HG03460 (cell line): ENCODE measurements at regions not wholly inside any gene's neighbourhood (a gene's known extent, or its start where the extent isn't known, plus 50 kb on each side); places are given as distances from the start of the nearest gene placed in this dataset.
"Not testable (repeated sequence)": the region's sequence is repeated elsewhere in the genome, so short reads cannot be mapped to it uniquely, and the experiment has no call there.

Experiments used
- ATAC-seq: cut with Tn5 transposase; IDR thresholded peaks from one replicate; pipeline ENCODE4 v1.9.1; 2021; ENCODE audit not compliant: unreplicated experiment

DNA sequence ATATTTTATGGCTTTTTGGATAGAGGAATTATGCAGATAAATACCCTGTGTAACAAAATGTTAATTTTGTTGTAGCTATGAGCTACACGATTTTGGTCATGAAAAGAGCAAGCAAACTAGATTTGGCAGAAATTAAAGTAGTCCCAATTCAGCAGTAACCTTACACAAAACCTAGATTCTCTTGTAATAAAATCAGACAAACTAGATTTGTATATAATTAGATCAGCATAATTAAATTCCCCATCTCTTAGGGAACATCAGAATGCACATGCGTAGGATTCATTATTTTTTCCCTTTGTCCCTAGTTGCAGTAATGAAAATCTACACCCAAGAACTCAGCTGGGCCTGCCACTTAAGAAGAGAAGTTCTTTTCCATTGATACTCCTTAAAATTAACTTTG, 1879.2 kb upstream of the CDH9 start:
- no peak for ATAC-seq

GRCh38 chr5:28914297-28914696, 1875.9 kb upstream of the CDH9 start:
- ATAC-seq: no peak

DNA sequence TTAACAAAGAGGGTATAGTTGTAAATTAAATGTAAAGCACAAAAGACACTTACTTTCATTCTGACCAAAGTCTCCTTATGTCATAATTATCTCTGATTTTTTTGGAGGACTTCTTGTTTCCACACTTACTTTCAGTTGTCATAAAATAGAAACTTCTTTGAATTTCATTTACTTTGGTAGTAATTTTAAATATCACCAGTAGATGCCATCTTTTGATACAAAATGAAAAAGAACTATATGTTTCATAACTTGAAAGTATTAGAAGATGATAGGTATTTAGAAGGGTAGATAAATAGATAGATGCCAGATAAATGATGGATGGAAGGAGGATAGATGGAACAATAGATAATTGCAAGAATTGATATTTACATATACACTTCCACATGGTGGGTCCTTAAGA, 1865.3 kb upstream of the CDH9 start:
- ATAC-seq: no peak

- ATAC-seq: no peak
Observed at GRCh38 chr5:28896949-28897348, 1858.6 kb upstream of the CDH9 start.

DNA sequence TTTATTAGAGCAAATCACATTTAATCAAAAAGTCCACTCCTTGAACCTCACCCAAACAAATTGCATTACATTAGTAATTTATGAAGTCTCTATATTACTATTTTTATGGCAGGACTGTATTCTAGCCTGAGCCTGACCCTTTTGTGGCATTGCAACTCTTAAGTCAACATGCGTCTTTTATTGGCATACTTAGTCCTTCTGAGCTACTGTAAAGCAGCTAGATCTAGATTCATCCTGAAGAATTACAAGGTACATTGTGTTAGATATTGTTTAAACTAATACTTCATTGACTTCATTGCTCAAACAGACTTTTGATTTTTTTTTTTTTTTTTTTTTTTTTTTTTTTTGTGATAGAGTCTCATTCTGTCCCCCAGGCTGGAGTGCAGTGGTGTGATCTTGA, 1842.5 kb upstream of the CDH9 start:
- no peak for ATAC-seq

- ATAC-seq: no peak
Observed at GRCh38 chr5:28877050-28877449, 1838.7 kb upstream of the CDH9 start.

DNA sequence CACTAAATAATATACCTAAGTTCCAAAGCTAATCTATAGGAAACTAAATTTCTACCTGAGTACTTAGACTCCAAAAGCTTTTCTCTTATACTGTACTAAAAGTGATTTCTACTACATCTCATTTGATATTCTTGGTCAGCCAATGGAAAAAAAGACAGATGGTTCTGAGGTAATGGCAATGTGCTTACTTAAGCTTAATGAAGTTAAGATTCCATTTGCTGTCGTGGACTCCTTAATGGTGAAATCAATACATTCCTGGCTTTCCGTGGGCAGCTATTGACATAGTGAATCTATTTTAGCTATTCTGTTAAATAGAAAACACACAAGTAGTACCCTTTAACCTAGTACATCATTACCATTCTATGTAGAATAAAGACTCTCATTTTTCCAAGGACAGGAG, 1825.6 kb upstream of the CDH9 start:
- no peak for ATAC-seq

GRCh38 chr5:28862860-28863196, 1824.4 kb upstream of the CDH9 start:
- no peak for ATAC-seq

- no peak for ATAC-seq
Observed at GRCh38 chr5:28862137-28862859, 1823.9 kb upstream of the CDH9 start.

- ATAC-seq: no peak
Observed at GRCh38 chr5:28855626-28856025, 1817.2 kb upstream of the CDH9 start.

GRCh38 chr5:28850320-28850921, 1812.0 kb upstream of the CDH9 start:
- ATAC-seq: no peak

DNA sequence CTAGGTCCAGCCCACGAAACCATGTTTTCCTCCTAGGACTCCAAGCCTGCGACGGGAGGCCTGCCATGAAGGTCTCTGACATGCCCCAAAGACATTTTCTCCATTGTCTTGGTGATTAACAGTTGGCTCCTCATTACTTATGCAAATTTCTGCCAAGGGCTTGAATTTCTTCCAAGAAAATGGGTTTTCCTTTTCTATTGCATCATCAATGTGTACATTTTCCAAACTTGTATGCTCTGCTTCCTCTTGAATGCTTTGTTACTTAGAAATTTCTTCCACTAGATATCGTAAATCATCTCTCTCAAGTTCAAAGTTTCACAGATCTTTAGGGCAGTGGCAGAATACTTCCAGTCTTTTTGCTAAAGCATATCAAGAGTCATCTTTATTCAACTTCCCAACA, 1792.7 kb upstream of the CDH9 start:
- no peak for ATAC-seq

- ATAC-seq: no peak
Observed at GRCh38 chr5:28823231-28823630, 1784.8 kb upstream of the CDH9 start.

DNA sequence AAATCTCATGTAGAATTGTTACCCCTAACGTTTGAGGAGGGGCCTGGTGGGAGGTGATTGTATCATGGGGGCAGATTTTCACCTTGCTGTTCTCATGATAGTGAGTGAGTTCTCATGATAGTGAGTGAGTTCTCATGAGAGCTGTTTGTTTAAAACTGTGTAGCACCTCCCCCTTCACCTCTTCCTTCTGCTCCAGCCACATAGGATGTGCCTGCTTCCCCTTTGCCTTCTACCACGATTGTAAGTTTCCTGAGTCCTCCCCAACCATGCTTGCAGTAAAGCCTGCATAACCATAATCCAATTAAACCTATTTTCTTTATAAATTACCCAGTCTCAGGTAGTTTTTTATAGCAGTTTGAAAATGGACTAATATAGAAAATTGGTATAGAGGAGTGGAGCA, 1783.7 kb upstream of the CDH9 start:
- ATAC-seq: no peak

DNA sequence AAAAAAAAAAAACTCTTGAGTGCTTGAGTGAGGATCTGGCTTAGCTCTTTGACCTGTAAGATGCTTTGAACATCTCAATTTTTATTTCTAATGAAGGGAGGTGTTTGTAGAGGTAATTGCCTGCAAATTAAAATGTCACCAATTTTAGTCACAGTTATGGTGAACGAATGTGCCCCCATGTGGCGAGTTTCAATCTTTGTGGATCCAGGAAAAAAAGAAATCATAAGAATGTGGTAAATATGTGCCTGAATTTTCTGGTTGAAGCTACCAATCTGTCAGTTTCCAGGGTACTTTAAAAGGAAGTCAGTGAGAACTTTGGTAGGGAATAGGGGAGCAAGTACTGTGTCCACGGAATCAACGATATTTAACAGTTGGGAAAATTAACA, 1772.4 kb upstream of the CDH9 start:
- no peak for ATAC-seq

DNA sequence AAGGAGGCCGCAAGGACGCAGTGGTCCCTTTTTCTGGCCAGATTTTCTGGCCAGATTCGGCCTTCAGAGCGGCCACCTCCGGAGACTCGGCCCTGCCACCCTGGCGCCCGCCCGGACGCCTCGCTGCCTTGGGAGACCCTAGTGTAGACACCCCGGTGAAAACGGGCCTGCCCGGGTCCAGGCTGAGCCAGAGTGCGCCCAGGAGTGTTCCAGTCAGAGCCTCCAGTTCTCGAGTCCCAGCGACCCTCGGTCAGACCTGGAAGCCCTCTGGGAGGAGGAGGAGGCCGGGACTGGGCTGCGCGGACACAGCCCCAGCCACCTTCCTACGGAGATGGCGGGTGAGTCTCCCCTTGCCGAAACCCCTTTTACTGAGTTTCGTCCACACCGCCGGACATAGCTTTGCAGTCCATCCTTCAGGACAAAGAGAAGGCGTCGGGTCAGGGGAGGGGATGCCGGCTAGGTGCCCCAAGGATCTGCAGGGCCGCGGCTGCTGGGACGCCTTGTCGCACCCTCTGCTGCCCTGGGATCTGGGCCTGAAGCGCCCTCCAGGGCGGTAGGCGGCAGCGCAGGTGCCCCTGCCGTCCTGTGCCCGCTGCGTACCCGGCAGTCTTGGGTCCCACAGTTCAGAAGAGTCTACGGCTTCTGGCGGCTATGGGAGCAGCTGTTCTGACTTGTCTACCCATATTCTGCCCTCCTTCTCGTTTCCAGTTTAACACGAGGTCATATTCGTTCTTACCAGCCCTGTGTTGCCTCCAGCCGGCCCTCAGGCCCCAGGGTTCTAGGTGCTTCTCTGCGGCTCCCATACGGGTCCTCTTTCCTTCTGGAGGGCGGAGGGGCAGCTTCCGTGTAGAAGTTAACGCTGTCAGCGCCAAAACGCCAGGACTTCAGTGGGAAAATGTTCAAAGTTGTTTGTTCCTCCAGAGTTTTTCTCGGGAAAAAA, 1771.7 kb upstream of the CDH9 start:
- ATAC-seq: no peak

DNA sequence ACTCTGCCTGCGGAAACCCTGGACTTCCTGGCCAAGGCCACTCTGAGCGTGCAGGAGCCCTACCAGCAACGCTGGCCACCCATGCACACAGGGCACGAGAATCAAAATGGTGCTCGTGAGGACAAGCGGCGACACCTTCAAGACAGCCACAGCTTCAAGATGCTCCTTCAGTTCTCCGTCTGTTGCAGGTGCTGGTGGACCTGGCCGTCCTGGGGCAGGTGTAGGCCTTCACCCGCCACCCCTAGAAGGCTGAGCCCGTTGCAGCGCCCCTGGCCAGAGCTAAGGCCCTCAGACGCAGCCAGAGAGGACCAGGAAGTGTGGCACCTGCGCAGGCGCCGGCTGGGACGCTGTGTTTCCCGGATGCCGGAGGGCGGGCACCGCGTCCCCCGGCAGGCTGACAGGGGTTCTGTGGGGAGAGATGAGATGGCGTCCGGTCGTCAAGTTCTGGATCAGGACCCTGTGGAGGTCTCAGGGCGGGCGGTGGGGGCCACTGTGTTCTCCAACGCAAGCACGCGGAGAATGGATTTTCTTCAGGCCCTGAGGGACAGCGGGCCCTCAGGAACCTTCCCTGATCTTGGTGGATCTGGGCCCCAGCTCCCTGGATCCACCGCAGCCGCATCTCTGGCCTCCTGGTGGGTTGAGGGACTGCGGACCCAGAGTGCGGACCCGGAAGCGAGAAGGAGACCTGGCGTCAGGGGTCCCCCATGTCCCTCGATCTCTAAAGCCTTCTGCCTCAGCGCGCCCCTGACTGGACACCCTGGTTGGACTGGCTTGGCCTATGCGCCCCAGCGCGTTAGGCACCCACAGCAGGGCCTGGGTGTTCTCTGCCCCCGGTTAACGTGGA, 1770.8 kb upstream of the CDH9 start:
- no peak for ATAC-seq

GRCh38 chr5:28807195-28807729, 1768.9 kb upstream of the CDH9 start:
- ATAC-seq: no peak

DNA sequence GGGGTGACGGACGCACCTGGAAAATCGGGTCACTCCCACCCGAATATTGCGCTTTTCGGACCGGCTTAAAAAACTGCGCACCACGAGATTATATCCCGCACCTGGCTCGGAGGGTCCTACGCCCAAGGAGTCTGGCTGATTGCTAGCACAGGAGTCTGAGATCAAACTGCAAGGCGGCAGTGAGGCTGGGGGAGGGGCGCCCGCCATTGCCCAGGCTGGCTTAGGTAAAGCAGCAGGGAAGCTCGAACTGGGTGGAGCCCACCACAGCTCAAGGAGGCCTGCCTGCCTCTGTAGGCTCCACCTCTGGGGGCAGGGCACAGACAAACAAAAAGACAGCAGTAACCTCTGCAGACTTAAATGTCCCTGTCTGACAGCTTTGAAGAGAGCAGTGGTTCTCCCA, 1760.6 kb upstream of the CDH9 start:
- not testable (repeated sequence) for ATAC-seq

- ATAC-seq: no peak
Observed at GRCh38 chr5:28788954-28789353, 1750.6 kb upstream of the CDH9 start.
